ENCODE measurements at regions not wholly inside any gene's neighbourhood (a gene's known extent, or its start where the extent isn't known, plus 50 kb on each side); places are given as distances from the start of the nearest gene placed in this dataset.
"Not testable (repeated sequence)": the region's sequence is repeated elsewhere in the genome, so short reads cannot be mapped to it uniquely, and the experiment has no call there.

DNA sequence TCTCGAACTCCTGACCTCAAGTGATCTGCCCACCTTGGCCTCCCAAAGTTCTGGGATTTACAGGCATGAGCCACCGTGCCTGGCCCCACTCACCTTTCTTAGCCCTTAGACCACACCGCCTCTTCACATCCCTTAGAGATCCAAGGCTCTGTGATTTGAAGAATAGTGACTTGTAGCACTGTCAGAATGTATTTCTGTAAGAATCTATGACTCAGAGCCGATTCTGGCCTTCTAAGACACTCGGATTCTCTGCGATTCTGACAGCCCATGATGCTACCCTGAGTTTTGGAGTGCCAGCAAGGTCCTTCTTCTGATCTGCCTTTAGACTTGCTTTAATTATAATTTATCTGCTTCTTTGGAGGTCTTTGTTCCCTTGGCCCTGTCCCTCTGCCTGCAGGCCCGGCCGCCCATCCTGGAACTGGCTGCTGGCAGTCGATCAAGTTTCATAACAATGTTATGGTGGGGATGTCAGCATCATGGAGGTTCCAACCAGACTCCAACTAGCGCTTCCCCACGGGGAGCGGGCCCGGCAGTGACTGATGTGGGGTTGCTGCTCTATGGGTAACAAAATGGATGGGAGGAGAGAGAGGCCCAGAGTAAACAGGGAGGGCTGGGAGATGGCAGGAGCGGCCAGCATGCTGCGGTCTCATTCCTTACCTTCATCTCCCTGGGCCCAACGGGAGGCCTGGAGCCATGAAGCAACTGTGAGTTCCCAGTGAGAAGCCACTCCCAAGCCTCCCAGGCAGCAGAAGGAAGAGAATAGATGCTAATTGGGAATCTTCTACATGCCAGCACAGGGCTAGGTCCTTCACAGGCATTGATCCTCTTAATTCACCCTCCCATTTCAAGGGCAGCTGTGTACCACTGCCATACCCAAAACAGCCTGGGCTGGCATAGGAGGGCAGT lies 55.7 kb upstream of the RASD2 start:
- peaks cover 9 to 18% (median 17%) of the 10 kb centered on the region in 3 donors for H3K27me3 Mint-ChIP-seq (ENCODE audit: low read depth in 3 of 3)

GRCh38 chr22:35486116-35486631 lies 54.5 kb upstream of the RASD2 start:
- Histone ChIP-seq H3K4me2 (replicated peaks; ENCODE audit: extremely low read depth, low read length, poor library complexity, severe bottlenecking) (no peak overlapping the region), H2AFZ (ENCODE audit: insufficient read depth, low read depth, low read length, poor library complexity, severe bottlenecking) (no peak overlapping the region), H3K36me3 (replicated peaks in 1 of 2; ENCODE audit: control insufficient read depth in 1 of 2, insufficient read depth in 2 of 2, low read length in 2 of 2) (no peaks in the 10 kb centered on the region), H3K4me3 (replicated peaks in 1 of 3; ENCODE audit: low read depth in 2 of 3, low read length in 3 of 3) (no peak overlapping the region), H3K9ac (ENCODE audit: insufficient read depth, low read length, poor library complexity, severe bottlenecking) (no peak overlapping the region), H3K4me1 (ENCODE audit: control insufficient read depth in 1 of 2, insufficient read depth in 2 of 2, low read length in 2 of 2) (peaks cover 2% of the 10 kb centered on the region in 2 donors), H3K27me3 (ENCODE audit: control insufficient read depth in 2 of 2, insufficient read depth in 2 of 2, low read length in 2 of 2) (no peaks in the 10 kb centered on the region), H3K9me3 (replicated peaks in 1 of 2; ENCODE audit: control insufficient read depth in 1 of 2, insufficient read depth in 1 of 2, low read length in 2 of 2) (peaks cover 0 to 3% of the 10 kb centered on the region in 2 donors), H3K79me2 (ENCODE audit: insufficient read depth, low read length) (no peaks in the 10 kb centered on the region), H3K27ac (ENCODE audit: low read depth in 1 of 2, low read length in 2 of 2) (no peak overlapping the region), H4K20me1 (ENCODE audit: insufficient read depth, low read length) (no peaks in the 10 kb centered on the region)
- H3K27ac Mint-ChIP-seq, result no peak overlapping the region
- peaks cover 0 to 7% (median 0%) of the 10 kb centered on the region in 7 donors for H3K9me3 Mint-ChIP-seq
- TF ChIP-seq, protein P1, sequence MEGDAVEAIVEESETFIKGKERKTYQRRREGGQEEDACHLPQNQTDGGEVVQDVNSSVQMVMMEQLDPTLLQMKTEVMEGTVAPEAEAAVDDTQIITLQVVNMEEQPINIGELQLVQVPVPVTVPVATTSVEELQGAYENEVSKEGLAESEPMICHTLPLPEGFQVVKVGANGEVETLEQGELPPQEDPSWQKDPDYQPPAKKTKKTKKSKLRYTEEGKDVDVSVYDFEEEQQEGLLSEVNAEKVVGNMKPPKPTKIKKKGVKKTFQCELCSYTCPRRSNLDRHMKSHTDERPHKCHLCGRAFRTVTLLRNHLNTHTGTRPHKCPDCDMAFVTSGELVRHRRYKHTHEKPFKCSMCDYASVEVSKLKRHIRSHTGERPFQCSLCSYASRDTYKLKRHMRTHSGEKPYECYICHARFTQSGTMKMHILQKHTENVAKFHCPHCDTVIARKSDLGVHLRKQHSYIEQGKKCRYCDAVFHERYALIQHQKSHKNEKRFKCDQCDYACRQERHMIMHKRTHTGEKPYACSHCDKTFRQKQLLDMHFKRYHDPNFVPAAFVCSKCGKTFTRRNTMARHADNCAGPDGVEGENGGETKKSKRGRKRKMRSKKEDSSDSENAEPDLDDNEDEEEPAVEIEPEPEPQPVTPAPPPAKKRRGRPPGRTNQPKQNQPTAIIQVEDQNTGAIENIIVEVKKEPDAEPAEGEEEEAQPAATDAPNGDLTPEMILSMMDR (IDR thresholded peaks at IDR 0.05), result no peak
- DNase-seq, result no peak
- peaks cover 4 to 12% (median 10%) of the 10 kb centered on the region in 3 donors for H3K27me3 Mint-ChIP-seq (ENCODE audit: low read depth in 3 of 3)
- WGBS (ENCODE audit: insufficient coverage), result 95% methylated on average over 8 of the region's 11 CpGs
- intact Hi-C loops (cut with micrococcal nuclease), result no loop called here
- H3K4me1 Mint-ChIP-seq, result peaks cover 5% of the 10 kb centered on the region
- H3K4me3 Mint-ChIP-seq, result no peak overlapping the region
- no peaks in the 10 kb centered on the region for H3K36me3 Mint-ChIP-seq

More for the DNA sequence above, 55.7 kb upstream of the RASD2 start:
- TF ChIP-seq, protein P1 (IDR thresholded peaks at IDR 0.05), result no peak
- no peak for DNase-seq
- Histone ChIP-seq H2AFZ (ENCODE audit: insufficient read depth, low read depth, low read length, poor library complexity, severe bottlenecking) (no peak overlapping the region), H3K36me3 (replicated peaks in 1 of 2; ENCODE audit: control insufficient read depth in 1 of 2, insufficient read depth in 2 of 2, low read length in 2 of 2) (no peaks in the 10 kb centered on the region), H3K4me2 (replicated peaks; ENCODE audit: extremely low read depth, low read length, poor library complexity, severe bottlenecking) (no peak overlapping the region), H3K9me3 (replicated peaks in 1 of 2; ENCODE audit: control insufficient read depth in 1 of 2, insufficient read depth in 1 of 2, low read length in 2 of 2) (peaks cover 0 to 3% of the 10 kb centered on the region in 2 donors), H3K79me2 (ENCODE audit: insufficient read depth, low read length) (no peaks in the 10 kb centered on the region), H4K20me1 (ENCODE audit: insufficient read depth, low read length) (no peaks in the 10 kb centered on the region), H3K27ac (ENCODE audit: low read depth in 1 of 2, low read length in 2 of 2) (no peak overlapping the region), H3K4me3 (replicated peaks in 1 of 3; ENCODE audit: low read depth in 2 of 3, low read length in 3 of 3) (no peak overlapping the region), H3K9ac (ENCODE audit: insufficient read depth, low read length, poor library complexity, severe bottlenecking) (no peak overlapping the region), H3K4me1 (ENCODE audit: control insufficient read depth in 1 of 2, insufficient read depth in 2 of 2, low read length in 2 of 2) (peaks cover 14 to 15% of the 10 kb centered on the region in 2 donors), H3K27me3 (ENCODE audit: control insufficient read depth in 2 of 2, insufficient read depth in 2 of 2, low read length in 2 of 2) (no peaks in the 10 kb centered on the region)
- intact Hi-C loops (cut with micrococcal nuclease), result no loop called here
- H3K36me3 Mint-ChIP-seq, result no peaks in the 10 kb centered on the region
- peaks cover 0 to 7% (median 0%) of the 10 kb centered on the region in 7 donors for H3K9me3 Mint-ChIP-seq
- peaks cover 18% of the 10 kb centered on the region for H3K4me1 Mint-ChIP-seq
- no peak overlapping the region for H3K4me3 Mint-ChIP-seq
- H3K27ac Mint-ChIP-seq, result peak overlapping the region in 2 of 7 donors; percentile 13 to 64
- WGBS (ENCODE audit: insufficient coverage), result 98% methylated on average over 8 of the region's 16 CpGs

- WGBS (ENCODE audit: insufficient coverage), result no CpG with 5 or more reads among the region's 1 CpG
- H3K79me2 ChIP-seq (ENCODE audit: insufficient read depth, low read length); H3K27ac ChIP-seq (ENCODE audit: low read depth in 1 of 2, low read length in 2 of 2); H3K9me3 Mint-ChIP-seq; H3K27me3 ChIP-seq (ENCODE audit: control insufficient read depth in 2 of 2, insufficient read depth in 2 of 2, low read length in 2 of 2); H3K4me1 Mint-ChIP-seq; H3K4me3 Mint-ChIP-seq; DNase-seq; H2AFZ ChIP-seq (ENCODE audit: insufficient read depth, low read depth, low read length, poor library complexity, severe bottlenecking); H3K9me3 ChIP-seq (replicated peaks in 1 of 2; ENCODE audit: control insufficient read depth in 1 of 2, insufficient read depth in 1 of 2, low read length in 2 of 2); H4K20me1 ChIP-seq (ENCODE audit: insufficient read depth, low read length); H3K27ac Mint-ChIP-seq; H3K4me2 ChIP-seq (replicated peaks; ENCODE audit: extremely low read depth, low read length, poor library complexity, severe bottlenecking); H3K9ac ChIP-seq (ENCODE audit: insufficient read depth, low read length, poor library complexity, severe bottlenecking); H3K36me3 Mint-ChIP-seq; intact Hi-C loops (cut with micrococcal nuclease); H3K4me1 ChIP-seq (ENCODE audit: control insufficient read depth in 1 of 2, insufficient read depth in 2 of 2, low read length in 2 of 2); H3K36me3 ChIP-seq (replicated peaks in 1 of 2; ENCODE audit: control insufficient read depth in 1 of 2, insufficient read depth in 2 of 2, low read length in 2 of 2); H3K4me3 ChIP-seq (replicated peaks in 1 of 3; ENCODE audit: low read depth in 2 of 3, low read length in 3 of 3): not testable (repeated sequence)
- peaks cover 4 to 12% (median 10%) of the 10 kb centered on the region in 3 donors for H3K27me3 Mint-ChIP-seq (ENCODE audit: low read depth in 3 of 3)
Measured at GRCh38 chr22:35487623-35488022, 53.0 kb upstream of the RASD2 start.

All from CD14-positive monocyte (primary cell).